ENCODE measurements at regions not wholly inside any gene's neighbourhood (a gene's known extent, or its start where the extent isn't known, plus 50 kb on each side); places are given as distances from the start of the nearest gene placed in this dataset.

GRCh38 chr5:169424670-169425378 is 123.9 kb upstream of the SLIT3 start:
- Histone ChIP-seq H3K9me3 (ENCODE audit: insufficient read depth, low read length, severe bottlenecking) (no peaks in the 10 kb centered on the region), H3K27ac (ENCODE audit: low read length) (no peak overlapping the region), H3K4me1 (ENCODE audit: insufficient read depth, low read length) (no peaks in the 10 kb centered on the region), H3K4me2 (ENCODE audit: insufficient read depth, low read length) (no peak overlapping the region), H3K4me3 (ENCODE audit: low read depth in 1 of 2, low read length in 2 of 2) (no peak overlapping the region), H3K9ac (ENCODE audit: low read depth, low read length) (no peak overlapping the region), H3K27me3 (ENCODE audit: insufficient read depth, low read length, poor library complexity) (peaks cover 4% of the 10 kb centered on the region), H2AFZ (ENCODE audit: low read depth, low read length) (no peak overlapping the region), H3K79me2 (ENCODE audit: insufficient read depth, low read length) (no peaks in the 10 kb centered on the region), H4K20me1 (ENCODE audit: insufficient read depth, low read length) (no peaks in the 10 kb centered on the region), H3K36me3 (ENCODE audit: insufficient read depth, low read length) (no peaks in the 10 kb centered on the region)
- no peak for DNase-seq
- ATAC-seq (ENCODE audit: insufficient read depth, low read depth), result no peak
- TF ChIP-seq EZH2 (IDR thresholded peaks at IDR 0.05; ENCODE audit: borderline replicate concordance, low read depth, low read length, severe bottlenecking), result no peak
- TF ChIP-seq CTCF (IDR thresholded peaks at IDR 0.05; ENCODE audit: borderline replicate concordance, extremely low read depth, low read length, poor library complexity, severe bottlenecking), result no peak

GRCh38 chr5:169424279-169424655 is 123.3 kb upstream of the SLIT3 start:
- Histone ChIP-seq H3K4me3 (ENCODE audit: low read depth in 1 of 2, low read length in 2 of 2) (no peak overlapping the region), H3K4me2 (ENCODE audit: insufficient read depth, low read length) (no peak overlapping the region), H4K20me1 (ENCODE audit: insufficient read depth, low read length) (no peaks in the 10 kb centered on the region), H3K27ac (ENCODE audit: low read length) (no peak overlapping the region), H3K9ac (ENCODE audit: low read depth, low read length) (no peak overlapping the region), H3K9me3 (ENCODE audit: insufficient read depth, low read length, severe bottlenecking) (no peaks in the 10 kb centered on the region), H3K4me1 (ENCODE audit: insufficient read depth, low read length) (no peaks in the 10 kb centered on the region), H3K79me2 (ENCODE audit: insufficient read depth, low read length) (no peaks in the 10 kb centered on the region), H2AFZ (ENCODE audit: low read depth, low read length) (no peak overlapping the region), H3K36me3 (ENCODE audit: insufficient read depth, low read length) (no peaks in the 10 kb centered on the region), H3K27me3 (ENCODE audit: insufficient read depth, low read length, poor library complexity) (peaks cover 4% of the 10 kb centered on the region)
- DNase-seq (no peak), ATAC-seq (ENCODE audit: insufficient read depth, low read depth) (no peak)
- no peak for TF ChIP-seq CTCF (IDR thresholded peaks at IDR 0.05; ENCODE audit: borderline replicate concordance, extremely low read depth, low read length, poor library complexity, severe bottlenecking)
- no peak for TF ChIP-seq EZH2 (IDR thresholded peaks at IDR 0.05; ENCODE audit: borderline replicate concordance, low read depth, low read length, severe bottlenecking)

GRCh38 chr5:169423580-169424278 is 122.8 kb upstream of the SLIT3 start:
- no peak for ATAC-seq (ENCODE audit: insufficient read depth, low read depth)

More at GRCh38 chr5:169423580-169424278, 122.8 kb upstream of the SLIT3 start:
- no peak overlapping the region for H3K9ac ChIP-seq (ENCODE audit: low read depth, low read length)
- no peaks in the 10 kb centered on the region for H4K20me1 ChIP-seq (ENCODE audit: insufficient read depth, low read length)
- H2AFZ ChIP-seq (ENCODE audit: low read depth, low read length), result no peak overlapping the region
- no peaks in the 10 kb centered on the region for H3K9me3 ChIP-seq (ENCODE audit: insufficient read depth, low read length, severe bottlenecking)
- H3K4me3 ChIP-seq (ENCODE audit: low read depth in 1 of 2, low read length in 2 of 2), result no peak overlapping the region
- H3K36me3 ChIP-seq (ENCODE audit: insufficient read depth, low read length), result no peaks in the 10 kb centered on the region
- H3K27ac ChIP-seq (ENCODE audit: low read length), result no peak overlapping the region
- TF ChIP-seq EZH2 (IDR thresholded peaks at IDR 0.05; ENCODE audit: borderline replicate concordance, low read depth, low read length, severe bottlenecking) (no peak), CTCF (IDR thresholded peaks at IDR 0.05; ENCODE audit: borderline replicate concordance, extremely low read depth, low read length, poor library complexity, severe bottlenecking) (no peak)
- no peaks in the 10 kb centered on the region for H3K79me2 ChIP-seq (ENCODE audit: insufficient read depth, low read length)
- peaks cover 4% of the 10 kb centered on the region for H3K27me3 ChIP-seq (ENCODE audit: insufficient read depth, low read length, poor library complexity)
- H3K4me2 ChIP-seq (ENCODE audit: insufficient read depth, low read length), result no peak overlapping the region
- DNase-seq, result no peak
- no peaks in the 10 kb centered on the region for H3K4me1 ChIP-seq (ENCODE audit: insufficient read depth, low read length)
